ENCODE measurements at regions not wholly inside any gene's neighbourhood (a gene's known extent, or its start where the extent isn't known, plus 50 kb on each side); places are given as distances from the start of the nearest gene placed in this dataset.
A peak's percentile ranks its signal among the peaks of the same experiment; 100 is the strongest.

- no peaks in the 10 kb centered on the region for H3K9me3 ChIP-seq (replicated peaks)
- H3K36me3 ChIP-seq: no peaks in the 10 kb centered on the region
- H3K4me3 ChIP-seq: no peak overlapping the region
- peak in 1 of 2 experiments; percentile 7 for DNase-seq (ENCODE audit: low read depth in 1 of 2, low spot score in 2 of 2)
- H3K27me3 ChIP-seq (replicated peaks): no peaks in the 10 kb centered on the region
- H3K4me1 ChIP-seq (replicated peaks): peaks cover 34% of the 10 kb centered on the region
- peak overlapping the region; percentile 62 for H3K27ac ChIP-seq
Measured at GRCh38 chr4:100290585-100290984, 100.3 kb upstream of the DDIT4L start.

GRCh38 chr4:100289946-100290345, 99.7 kb upstream of the DDIT4L start:
- Histone ChIP-seq H3K9me3 (replicated peaks) (no peaks in the 10 kb centered on the region), H3K36me3 (no peaks in the 10 kb centered on the region), H3K4me3 (no peak overlapping the region), H3K27me3 (replicated peaks) (no peaks in the 10 kb centered on the region), H3K4me1 (replicated peaks) (peaks cover 34% of the 10 kb centered on the region), H3K27ac (peak overlapping the region; percentile 62)
- DNase-seq (ENCODE audit: low read depth in 1 of 2, low spot score in 2 of 2): peak in 1 of 2 experiments; percentile 8

- no peaks in the 10 kb centered on the region for H3K36me3 ChIP-seq
Measured at GRCh38 chr4:100289530-100289888, 99.2 kb upstream of the DDIT4L start.

GRCh38 chr4:100288811-100289529, 98.7 kb upstream of the DDIT4L start:
- H3K36me3 ChIP-seq: no peaks in the 10 kb centered on the region
- no peak overlapping the region for H3K4me3 ChIP-seq
- DNase-seq (ENCODE audit: low read depth in 1 of 2, low spot score in 2 of 2): no peak
- H3K27ac ChIP-seq: peak overlapping the region; percentile 62
- no peaks in the 10 kb centered on the region for H3K27me3 ChIP-seq (replicated peaks)
- peaks cover 34% of the 10 kb centered on the region for H3K4me1 ChIP-seq (replicated peaks)
- H3K9me3 ChIP-seq (replicated peaks): no peaks in the 10 kb centered on the region

More at GRCh38 chr4:100289530-100289888, 99.2 kb upstream of the DDIT4L start:
- Histone ChIP-seq H3K27ac (peak overlapping the region; percentile 62), H3K4me3 (no peak overlapping the region), H3K4me1 (replicated peaks) (peaks cover 34% of the 10 kb centered on the region), H3K27me3 (replicated peaks) (no peaks in the 10 kb centered on the region), H3K9me3 (replicated peaks) (no peaks in the 10 kb centered on the region)
- peak in 1 of 2 experiments; percentile 36 for DNase-seq (ENCODE audit: low read depth in 1 of 2, low spot score in 2 of 2)

GRCh38 chr4:100288161-100288560, 97.9 kb upstream of the DDIT4L start:
- H3K27ac ChIP-seq: peak overlapping the region; percentile 62
- no peak for DNase-seq (ENCODE audit: low read depth in 1 of 2, low spot score in 2 of 2)

GRCh38 chr4:100287534-100287933, 97.3 kb upstream of the DDIT4L start:
- no peak for DNase-seq (ENCODE audit: low read depth in 1 of 2, low spot score in 2 of 2)
- no peaks in the 10 kb centered on the region for H3K27me3 ChIP-seq (replicated peaks)

More at GRCh38 chr4:100288161-100288560, 97.9 kb upstream of the DDIT4L start:
- Histone ChIP-seq H3K36me3 (no peaks in the 10 kb centered on the region), H3K4me1 (replicated peaks) (peaks cover 30% of the 10 kb centered on the region), H3K4me3 (no peak overlapping the region), H3K27me3 (replicated peaks) (no peaks in the 10 kb centered on the region), H3K9me3 (replicated peaks) (no peaks in the 10 kb centered on the region)

GRCh38 chr4:100286636-100287035, 96.4 kb upstream of the DDIT4L start:
- H3K4me1 ChIP-seq (replicated peaks): peaks cover 30% of the 10 kb centered on the region
- no peak for DNase-seq (ENCODE audit: low read depth in 1 of 2, low spot score in 2 of 2)
- H3K36me3 ChIP-seq: no peaks in the 10 kb centered on the region

More at GRCh38 chr4:100287534-100287933, 97.3 kb upstream of the DDIT4L start:
- H3K36me3 ChIP-seq: no peaks in the 10 kb centered on the region
- no peak overlapping the region for H3K27ac ChIP-seq
- no peaks in the 10 kb centered on the region for H3K9me3 ChIP-seq (replicated peaks)
- no peak overlapping the region for H3K4me3 ChIP-seq
- H3K4me1 ChIP-seq (replicated peaks): peaks cover 30% of the 10 kb centered on the region

GRCh38 chr4:100285121-100285520, 94.9 kb upstream of the DDIT4L start:
- Histone ChIP-seq H3K9me3 (replicated peaks) (no peaks in the 10 kb centered on the region), H3K36me3 (no peaks in the 10 kb centered on the region), H3K27me3 (replicated peaks) (no peaks in the 10 kb centered on the region), H3K27ac (no peak overlapping the region), H3K4me3 (no peak overlapping the region), H3K4me1 (replicated peaks) (peaks cover 20% of the 10 kb centered on the region)
- DNase-seq (ENCODE audit: low read depth in 1 of 2, low spot score in 2 of 2): no peak

More at GRCh38 chr4:100286636-100287035, 96.4 kb upstream of the DDIT4L start:
- Histone ChIP-seq H3K27me3 (replicated peaks) (no peaks in the 10 kb centered on the region), H3K4me3 (no peak overlapping the region), H3K9me3 (replicated peaks) (no peaks in the 10 kb centered on the region), H3K27ac (no peak overlapping the region)

GRCh38 chr4:100284129-100284880, 94.0 kb upstream of the DDIT4L start:
- H3K4me3 ChIP-seq: no peak overlapping the region
- H3K4me1 ChIP-seq (replicated peaks): peaks cover 12% of the 10 kb centered on the region
- H3K27me3 ChIP-seq (replicated peaks): no peaks in the 10 kb centered on the region
- DNase-seq (ENCODE audit: low read depth in 1 of 2, low spot score in 2 of 2): no peak
- no peak overlapping the region for H3K27ac ChIP-seq
- no peaks in the 10 kb centered on the region for H3K9me3 ChIP-seq (replicated peaks)
- H3K36me3 ChIP-seq: no peaks in the 10 kb centered on the region

- Histone ChIP-seq H3K27me3 (replicated peaks) (no peaks in the 10 kb centered on the region), H3K27ac (no peak overlapping the region), H3K9me3 (replicated peaks) (no peaks in the 10 kb centered on the region), H3K4me1 (replicated peaks) (no peaks in the 10 kb centered on the region), H3K4me3 (no peak overlapping the region), H3K36me3 (no peaks in the 10 kb centered on the region)
- no peak for DNase-seq (ENCODE audit: low read depth in 1 of 2, low spot score in 2 of 2)
Measured at GRCh38 chr4:100280807-100281206, 90.5 kb upstream of the DDIT4L start.

GRCh38 chr4:100278567-100278966, 88.3 kb upstream of the DDIT4L start:
- Histone ChIP-seq H3K27me3 (replicated peaks) (no peaks in the 10 kb centered on the region), H3K9me3 (replicated peaks) (no peaks in the 10 kb centered on the region), H3K4me1 (replicated peaks) (no peaks in the 10 kb centered on the region), H3K27ac (no peak overlapping the region), H3K36me3 (no peaks in the 10 kb centered on the region), H3K4me3 (no peak overlapping the region)
- no peak for DNase-seq (ENCODE audit: low read depth in 1 of 2, low spot score in 2 of 2)

GRCh38 chr4:100269446-100269845, 79.2 kb upstream of the DDIT4L start:
- DNase-seq (ENCODE audit: low read depth in 1 of 2, low spot score in 2 of 2): no peak
- Histone ChIP-seq H3K27me3 (replicated peaks) (no peaks in the 10 kb centered on the region), H3K4me1 (replicated peaks) (no peaks in the 10 kb centered on the region), H3K36me3 (no peaks in the 10 kb centered on the region), H3K27ac (no peak overlapping the region), H3K4me3 (no peak overlapping the region), H3K9me3 (replicated peaks) (0 out of 2 replicates have a peak, but pooled peaks cover 4% of the 10 kb centered on the region)

- H3K27ac ChIP-seq: no peak overlapping the region
- H3K36me3 ChIP-seq: no peaks in the 10 kb centered on the region
- no peaks in the 10 kb centered on the region for H3K27me3 ChIP-seq (replicated peaks)
- H3K9me3 ChIP-seq (replicated peaks): 0 out of 2 replicates have a peak, but pooled peaks cover 4% of the 10 kb centered on the region
- no peak overlapping the region for H3K4me3 ChIP-seq
- no peak for DNase-seq (ENCODE audit: low read depth in 1 of 2, low spot score in 2 of 2)
- no peaks in the 10 kb centered on the region for H3K4me1 ChIP-seq (replicated peaks)
Measured at GRCh38 chr4:100268789-100269188, 78.5 kb upstream of the DDIT4L start.

GRCh38 chr4:100261346-100261745, 71.1 kb upstream of the DDIT4L start:
- Histone ChIP-seq H3K36me3 (no peaks in the 10 kb centered on the region), H3K27ac (no peak overlapping the region), H3K4me3 (no peak overlapping the region), H3K9me3 (replicated peaks) (no peaks in the 10 kb centered on the region), H3K4me1 (replicated peaks) (no peaks in the 10 kb centered on the region), H3K27me3 (replicated peaks) (no peaks in the 10 kb centered on the region)
- DNase-seq (ENCODE audit: low read depth in 1 of 2, low spot score in 2 of 2): no peak

All from SJSA1 (cell line).